Cardiac fibroblast (primary cell): ENCODE measurements at regions not wholly inside any gene's neighbourhood (a gene's known extent, or its start where the extent isn't known, plus 50 kb on each side); places are given as distances from the start of the nearest gene placed in this dataset.
"Not testable (repeated sequence)": the region's sequence is repeated elsewhere in the genome, so short reads cannot be mapped to it uniquely, and the experiment has no call there.

ENCODE experiments used
- DNase-seq, 2 donors: peaks; one replicate each; pipeline versions ENCODE4 v3.0.0 to v3.0.0-alpha.2; 2010; ENCODE audit warnings: low read depth in 2 of 2
- H3K4me3 ChIP-seq, 2 donors: replicated peaks in 1 of 2; 1 replicate in 1 of 2; 2 replicates in 1 of 2; pipeline ENCODE4 v1.5.1; 2011; ENCODE audit warnings: low read depth in 2 of 2, low read length in 2 of 2, mild to moderate bottlenecking in 2 of 2, moderate library complexity in 1 of 2
- CTCF ChIP-seq: IDR thresholded peaks from one replicate; pipeline ENCODE4 v1.5.1; 2011; ENCODE audit warnings: low read depth, mild to moderate bottlenecking, low read length, inconsistent platforms

DNA sequence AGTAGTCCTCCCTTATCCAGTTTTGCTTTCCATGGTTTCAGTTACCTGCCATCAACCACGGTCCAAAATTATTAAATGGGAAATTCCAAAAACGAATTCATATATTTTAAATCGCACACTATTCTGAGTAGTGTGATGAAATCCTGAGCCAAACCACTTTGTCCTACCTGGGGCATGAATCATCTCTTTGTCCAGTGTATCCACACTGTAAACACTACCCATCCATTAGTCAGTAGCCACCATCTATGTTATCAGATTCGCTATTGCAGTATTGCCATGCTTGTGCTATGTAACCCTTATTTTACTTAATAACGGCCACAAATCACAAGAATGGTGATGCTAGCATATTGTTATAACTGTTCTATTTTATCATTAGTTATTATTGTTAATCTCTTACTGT, 704.6 kb downstream of the SMARCA1 start:
- TF ChIP-seq CTCF, result no peak
- DNase-seq, result no peak
- no peak overlapping the region for H3K4me3 ChIP-seq

DNA sequence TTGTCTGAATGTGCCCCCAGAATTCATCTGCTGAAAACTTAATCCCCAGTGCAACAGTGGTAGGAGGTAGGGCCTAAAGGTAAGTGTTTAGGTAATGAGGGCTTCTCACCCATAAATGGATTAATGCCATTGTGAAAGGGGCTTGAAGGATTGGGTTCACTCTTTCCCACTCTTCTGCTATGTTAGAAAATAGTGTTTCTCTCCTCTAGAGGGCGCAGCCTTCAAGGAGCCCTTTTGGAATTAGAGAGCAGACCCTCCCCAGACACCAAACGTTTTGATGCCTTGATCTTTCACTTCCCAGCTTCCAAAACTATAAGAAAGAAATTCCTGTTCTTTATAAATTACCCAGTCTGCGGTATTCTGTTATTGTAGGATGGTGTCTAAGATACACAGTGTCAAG, 706.4 kb downstream of the SMARCA1 start:
- no peak overlapping the region for H3K4me3 ChIP-seq
- no peak for DNase-seq
- no peak for TF ChIP-seq CTCF

DNA sequence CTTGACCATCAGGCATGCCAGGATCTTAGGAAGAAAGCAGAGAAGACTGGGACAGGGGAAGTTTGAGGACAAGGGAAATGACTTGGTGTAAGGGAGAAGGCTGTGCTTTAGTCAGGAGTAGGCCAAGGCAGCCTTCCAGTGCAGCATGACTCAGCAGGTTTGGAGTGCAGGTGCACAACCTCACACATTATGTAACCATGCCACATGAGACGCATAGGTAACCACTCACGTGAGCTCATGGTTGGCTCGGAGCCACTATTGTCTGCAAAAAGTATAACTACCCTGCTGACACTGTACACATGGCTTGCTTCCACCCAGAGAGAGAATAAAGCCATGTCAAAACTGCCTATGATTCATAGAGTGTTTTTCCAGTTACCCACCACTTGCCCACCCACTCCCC, 715.9 kb downstream of the SMARCA1 start:
- no peak overlapping the region for H3K4me3 ChIP-seq
- TF ChIP-seq CTCF, result no peak
- DNase-seq, result no peak

GRCh38 chrX:128805236-128805635, 718.1 kb downstream of the SMARCA1 start:
- no peak overlapping the region for H3K4me3 ChIP-seq
- DNase-seq, result no peak
- TF ChIP-seq CTCF, result no peak

DNA sequence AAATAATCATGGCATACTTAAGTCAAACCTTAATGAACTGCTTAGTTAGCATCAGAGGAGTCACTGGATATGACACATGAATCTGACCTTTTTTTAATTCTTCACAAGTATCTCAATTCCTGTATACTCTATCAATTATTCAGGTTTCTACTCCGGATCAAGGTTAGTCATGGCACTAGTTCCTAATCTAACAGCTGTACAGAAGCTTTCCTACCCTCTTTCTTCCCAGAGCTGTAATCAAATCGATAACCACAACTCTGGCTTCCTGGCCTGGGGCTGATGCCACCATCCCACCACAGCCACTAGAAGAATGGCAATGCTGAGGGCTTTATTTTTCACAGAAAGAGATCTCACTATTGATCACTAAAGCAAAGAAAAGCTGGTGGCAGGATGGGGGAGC, 718.5 kb downstream of the SMARCA1 start:
- no peak for DNase-seq
- no peak overlapping the region for H3K4me3 ChIP-seq
- TF ChIP-seq CTCF, result no peak

DNA sequence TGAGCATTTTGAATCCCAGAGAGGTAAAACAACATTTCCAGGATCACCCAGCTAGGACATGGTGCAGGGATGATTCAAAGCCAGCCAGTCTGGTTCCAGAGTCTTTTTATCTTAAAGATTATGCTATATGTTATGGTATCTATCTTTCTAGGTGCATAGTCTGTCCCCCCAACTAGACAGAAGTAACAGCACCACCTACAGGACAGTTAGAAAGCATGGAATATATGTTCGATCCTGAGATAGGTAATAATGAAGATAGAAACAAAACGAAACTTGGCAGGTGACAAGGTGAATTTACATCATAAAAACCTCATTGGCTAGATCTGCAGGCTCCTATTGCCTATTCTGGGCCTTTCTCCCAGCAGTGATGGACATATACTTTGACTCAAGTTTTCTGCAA, 723.2 kb downstream of the SMARCA1 start:
- no peak overlapping the region for H3K4me3 ChIP-seq
- DNase-seq, result no peak
- TF ChIP-seq CTCF, result no peak

GRCh38 chrX:128783139-128783538, 730.9 kb upstream of the ACTRT1 start:
- not testable (repeated sequence) for H3K4me3 ChIP-seq, DNase-seq
